Caco-2 (cell line): ENCODE measurements at regions not wholly inside any gene's neighbourhood (a gene's known extent, or its start where the extent isn't known, plus 50 kb on each side); places are given as distances from the start of the nearest gene placed in this dataset.

Experiments used
- BruUV-seq: library from RNA; stranded (reverse); fragments of 400-500 nt; replicated peaks from 2 replicates; lab custom pipeline; 2021; lab: Mats Ljungman, UMichigan
- CTCF ChIA-PET: fragments of 300-600 bp; sonication (Branson Sonifier 250); formaldehyde crosslinking; loops from one replicate; lab custom pipeline; 2022; ENCODE audit warnings: antibody characterized with exemption; lab: Charles Lee
- POLR2A ChIA-PET: fragments of 300-600 bp; sonication (Branson Sonifier 250); formaldehyde crosslinking; loops from one replicate; lab custom pipeline; 2022; ENCODE audit warnings: antibody characterized with exemption; lab: Charles Lee
- DNase-seq, 2 experiments: peaks; one replicate each; pipeline versions ENCODE4 v3.0.0 to v3.0.0-alpha.2; 2020 to 2022
- H3K27me3 ChIP-seq: replicated peaks from 2 replicates; pipeline ENCODE4 v1.6.0; 2011; ENCODE audit warnings: low read length; ENCODE audit not compliant: control insufficient read depth, insufficient read depth
- H3K36me3 ChIP-seq: 2 replicates; pipeline ENCODE4 v1.5.1; 2011; ENCODE audit warnings: low read length; ENCODE audit not compliant: control insufficient read depth, insufficient read depth
- H3K4me1 ChIP-seq: fragments of 250-450 bp; sonication (Bioruptor Pico); 2 replicates; pipeline ENCODE4 v1.5.1; 2020; ENCODE audit warnings: mild to moderate bottlenecking
- H3K4me3 ChIP-seq: 2 replicates; pipeline ENCODE4 v1.5.1; 2011; ENCODE audit warnings: low read depth, mild to moderate bottlenecking, control low read depth, low read length
- H3K9me3 ChIP-seq: fragments of 250-450 bp; sonication (Bioruptor Pico); 2 replicates; pipeline ENCODE4 v1.5.1; 2020; ENCODE audit warnings: mild to moderate bottlenecking, moderate library complexity
- H3K27ac Mint-ChIP-seq: one replicate; pipeline ENCODE4 v1.8.0; 2022; ENCODE audit warnings: mixed read lengths; ENCODE audit not compliant: unreplicated experiment
- H3K27me3 Mint-ChIP-seq: one replicate; pipeline ENCODE4 v1.8.0; 2022; ENCODE audit warnings: mixed read lengths; ENCODE audit not compliant: insufficient read depth, unreplicated experiment
- H3K36me3 Mint-ChIP-seq: one replicate; pipeline ENCODE4 v1.8.0; 2022; ENCODE audit warnings: mild to moderate bottlenecking, mixed read lengths; ENCODE audit not compliant: insufficient read depth, unreplicated experiment
- H3K4me1 Mint-ChIP-seq: one replicate; pipeline ENCODE4 v1.8.0; 2022; ENCODE audit warnings: low read depth, mixed read lengths; ENCODE audit not compliant: unreplicated experiment
- H3K4me3 Mint-ChIP-seq: one replicate; pipeline ENCODE4 v1.8.0; 2022; ENCODE audit warnings: mild to moderate bottlenecking, moderate library complexity, mixed read lengths; ENCODE audit not compliant: unreplicated experiment
- H3K9me3 Mint-ChIP-seq: one replicate; pipeline ENCODE4 v1.8.0; 2022; ENCODE audit warnings: mixed read lengths; ENCODE audit not compliant: unreplicated experiment
- CTCF ChIP-seq, 2 experiments: fragments of 200-600 bp in 1 of 2; IDR thresholded peaks; 1 replicate in 1 of 2; 2 replicates in 1 of 2; pipeline versions ENCODE4 v1.5.1 to v1.8.0; 2011 to 2022; ENCODE audit warnings: antibody characterized with exemption in 1 of 2, control low read depth in 1 of 2, inconsistent platforms in 1 of 2, low read depth in 1 of 2, low read length in 1 of 2, mild to moderate bottlenecking in 1 of 2, moderate library complexity in 1 of 2; ENCODE audit not compliant: insufficient read depth in 1 of 2, severe bottlenecking in 1 of 2, unreplicated experiment in 1 of 2
- intact Hi-C: fragments of 100-400 bp; cut with micrococcal nuclease; formaldehyde crosslinking; loops from one replicate; pipeline ENCODE4 v1.10.0; 2022; ENCODE audit not compliant: unreplicated experiment

DNA sequence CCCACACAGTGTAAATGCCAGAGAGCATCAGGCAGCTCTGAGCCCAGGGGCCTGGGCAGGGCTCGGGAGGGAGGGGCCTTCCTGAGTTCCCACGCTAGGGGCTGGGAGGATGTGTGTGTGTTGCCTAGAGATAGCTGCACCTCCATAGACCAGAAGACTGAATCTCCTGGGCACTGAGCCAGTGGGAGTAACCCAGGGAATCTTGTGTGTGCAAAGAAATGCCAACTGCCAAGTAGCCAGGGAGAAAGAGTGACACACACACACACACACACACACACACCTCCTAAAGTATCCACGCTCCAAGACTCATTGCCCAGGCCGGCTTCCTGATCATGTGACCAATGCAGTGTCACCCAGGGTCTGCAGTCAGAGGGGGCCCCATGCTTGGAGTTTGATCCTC, 166.2 kb upstream of the RPL38 start:
- Mint-ChIP-seq H3K9me3 (no peaks in the 10 kb centered on the region), H3K27ac (no peak overlapping the region), H3K4me3 (no peak overlapping the region), H3K4me1 (peaks cover 6% of the 10 kb centered on the region), H3K36me3 (no peaks in the 10 kb centered on the region), H3K27me3 (no peaks in the 10 kb centered on the region)
- no peaks in the 10 kb centered on the region for H3K27me3 ChIP-seq
- DNase-seq, result no peak
- H3K4me1 ChIP-seq, result no peaks in the 10 kb centered on the region
- intact Hi-C loops, result no loop called here
- no TSS peak for BruUV-seq
- no peaks in the 10 kb centered on the region for H3K36me3 ChIP-seq
- ChIA-PET POLR2A (no interaction called here), CTCF (no interaction called here)
- TF ChIP-seq CTCF (IDR thresholded peaks at IDR 0.05; ENCODE audit: insufficient read depth in 1 of 2, low read depth in 1 of 2, low read length in 1 of 2, severe bottlenecking in 1 of 2, unreplicated experiment in 1 of 2), result no peak
- H3K9me3 ChIP-seq, result no peaks in the 10 kb centered on the region
- no peak overlapping the region for H3K4me3 ChIP-seq

DNA sequence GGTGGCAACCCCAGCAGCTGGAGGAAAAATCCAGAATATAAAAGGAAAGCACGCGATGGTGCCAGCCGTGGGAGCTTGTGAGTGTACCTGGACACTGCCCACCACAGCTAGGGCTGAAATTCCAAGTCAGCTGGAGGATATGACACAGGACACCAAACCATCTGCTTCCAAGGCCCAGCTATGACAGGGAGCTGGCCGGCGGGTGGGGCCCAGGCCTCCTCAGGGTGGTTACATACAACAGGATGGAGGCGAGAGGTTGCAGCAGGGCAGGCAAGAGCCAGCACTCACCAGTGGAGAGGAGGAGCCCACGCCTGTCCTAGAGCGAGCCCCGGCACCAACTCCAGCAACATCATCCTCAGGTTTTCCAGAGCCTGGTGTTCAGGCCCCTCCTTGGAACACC, 163.2 kb upstream of the RPL38 start:
- H3K9me3 Mint-ChIP-seq, result no peaks in the 10 kb centered on the region
- H3K27me3 Mint-ChIP-seq, result no peaks in the 10 kb centered on the region
- Histone ChIP-seq H3K9me3 (no peaks in the 10 kb centered on the region), H3K36me3 (no peaks in the 10 kb centered on the region), H3K27me3 (no peaks in the 10 kb centered on the region), H3K4me3 (no peak overlapping the region), H3K4me1 (no peaks in the 10 kb centered on the region; the same call in 1 of the 2 replicates)
- no peak overlapping the region for H3K4me3 Mint-ChIP-seq
- H3K36me3 Mint-ChIP-seq, result no peaks in the 10 kb centered on the region
- no TSS peak for BruUV-seq
- no peak overlapping the region for H3K27ac Mint-ChIP-seq
- intact Hi-C loops, result no loop called here
- no peak for DNase-seq
- no peak for TF ChIP-seq CTCF (IDR thresholded peaks at IDR 0.05; ENCODE audit: insufficient read depth in 1 of 2, low read depth in 1 of 2, low read length in 1 of 2, severe bottlenecking in 1 of 2, unreplicated experiment in 1 of 2)
- CTCF ChIA-PET, result no interaction called here
- POLR2A ChIA-PET, result no interaction called here
- peaks cover 6% of the 10 kb centered on the region for H3K4me1 Mint-ChIP-seq

- no peaks in the 10 kb centered on the region for H3K27me3 ChIP-seq
- no TSS peak for BruUV-seq
- no peak overlapping the region for H3K4me3 ChIP-seq
- CTCF ChIA-PET, result no interaction called here
- POLR2A ChIA-PET, result no interaction called here
- no peak for DNase-seq
- no peak overlapping the region for H3K4me3 Mint-ChIP-seq
- H3K9me3 ChIP-seq, result no peaks in the 10 kb centered on the region
- peaks cover 10% of the 10 kb centered on the region for H3K4me1 Mint-ChIP-seq
- intact Hi-C loops, result no loop called here
- no peak for TF ChIP-seq CTCF (IDR thresholded peaks at IDR 0.05; ENCODE audit: insufficient read depth in 1 of 2, low read depth in 1 of 2, low read length in 1 of 2, severe bottlenecking in 1 of 2, unreplicated experiment in 1 of 2)
- no peak overlapping the region for H3K27ac Mint-ChIP-seq
- H3K4me1 ChIP-seq, result peaks cover 4% of the 10 kb centered on the region; the same call in 1 of the 2 replicates
- no peaks in the 10 kb centered on the region for H3K36me3 ChIP-seq
- H3K9me3 Mint-ChIP-seq, result no peaks in the 10 kb centered on the region
- H3K27me3 Mint-ChIP-seq, result no peaks in the 10 kb centered on the region
- no peaks in the 10 kb centered on the region for H3K36me3 Mint-ChIP-seq
These were observed 162.7 kb upstream of the RPL38 start for GRCh38 chr17:74040729-74041128.
